HG03378 (cell line): ENCODE measurements at regions not wholly inside any gene's neighbourhood (a gene's known extent, or its start where the extent isn't known, plus 50 kb on each side); places are given as distances from the start of the nearest gene placed in this dataset.

Source experiments
- ATAC-seq: cut with Tn5 transposase; IDR thresholded peaks from one replicate; pipeline ENCODE4 v1.9.1; 2021; ENCODE audit warnings: mild to moderate bottlenecking, moderate library complexity; ENCODE audit not compliant: unreplicated experiment

- ATAC-seq, result no peak
These were observed 70.2 kb downstream of the CLDN1 start for GRCh38 chr3:190252080-190252479.

GRCh38 chr3:190249414-190249813 is 72.8 kb downstream of the CLDN1 start:
- ATAC-seq, result no peak

- ATAC-seq, result no peak
These were observed 80.1 kb downstream of the CLDN1 start for GRCh38 chr3:190242147-190242546.

GRCh38 chr3:190239325-190239724 is 82.9 kb downstream of the CLDN1 start:
- no peak for ATAC-seq

GRCh38 chr3:190238871-190239270 is 83.4 kb downstream of the CLDN1 start:
- ATAC-seq, result no peak

- ATAC-seq, result no peak
These were observed 87.6 kb downstream of the CLDN1 start for GRCh38 chr3:190234621-190235020.

- ATAC-seq, result peak; percentile 63
These were observed 92.4 kb downstream of the CLDN1 start for GRCh38 chr3:190229632-190230424.

GRCh38 chr3:190227064-190227463 is 95.2 kb downstream of the CLDN1 start:
- no peak for ATAC-seq

- no peak for ATAC-seq
These were observed 97.2 kb downstream of the CLDN1 start for GRCh38 chr3:190224863-190225692.

- no peak for ATAC-seq
These were observed 97.8 kb downstream of the CLDN1 start for GRCh38 chr3:190224456-190224855.

- ATAC-seq, result no peak
These were observed 99.3 kb downstream of the CLDN1 start for GRCh38 chr3:190222916-190223315.

GRCh38 chr3:190222360-190222759 is 99.9 kb downstream of the CLDN1 start:
- no peak for ATAC-seq

- no peak for ATAC-seq
These were observed 99.7 kb upstream of the P3H2 start for GRCh38 chr3:190220362-190220761.

- ATAC-seq, result no peak
These were observed 96.4 kb upstream of the P3H2 start for GRCh38 chr3:190217081-190217480.

- ATAC-seq, result no peak
These were observed 93.0 kb upstream of the P3H2 start for GRCh38 chr3:190213727-190214126.

- peak; percentile 41 for ATAC-seq
These were observed 89.9 kb upstream of the P3H2 start for GRCh38 chr3:190210608-190211007.

- ATAC-seq, result no peak
These were observed 88.8 kb upstream of the P3H2 start for GRCh38 chr3:190209533-190209932.

GRCh38 chr3:190208196-190208595 is 87.5 kb upstream of the P3H2 start:
- ATAC-seq, result no peak

- ATAC-seq, result peak; percentile 90
These were observed 85.0 kb upstream of the P3H2 start for GRCh38 chr3:190205739-190206138.

- ATAC-seq, result no peak
These were observed 83.5 kb upstream of the P3H2 start for GRCh38 chr3:190204200-190204599.

- ATAC-seq, result peak; percentile 48
These were observed 76.7 kb upstream of the P3H2 start for GRCh38 chr3:190197346-190197763.

- no peak for ATAC-seq
These were observed 73.8 kb upstream of the P3H2 start for GRCh38 chr3:190194506-190194905.
